ENCODE measurements at regions not wholly inside any gene's neighbourhood (a gene's known extent, or its start where the extent isn't known, plus 50 kb on each side); places are given as distances from the start of the nearest gene placed in this dataset.
A peak's percentile ranks its signal among the peaks of the same experiment; 100 is the strongest.

DNA sequence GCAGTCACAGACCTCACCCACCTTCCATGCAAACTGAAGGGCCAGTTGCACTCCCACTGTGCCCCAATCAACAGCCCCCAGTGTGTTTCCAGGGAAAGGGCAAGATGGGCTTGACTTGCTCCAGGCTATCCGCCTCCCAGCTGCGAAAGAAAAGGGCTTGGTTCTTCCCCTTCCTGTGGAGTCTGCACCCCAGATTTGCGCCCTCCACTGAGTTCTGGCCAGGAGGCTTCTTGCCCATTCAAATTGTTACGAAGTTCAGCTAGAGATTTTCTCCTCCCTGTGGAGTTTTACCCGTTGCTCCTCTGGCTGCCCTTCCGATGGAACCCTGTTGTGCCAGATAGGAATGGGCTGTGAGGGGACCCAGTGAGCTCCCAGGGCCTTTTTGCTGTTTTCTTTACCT, 1096.9 kb upstream of the ALCAM start:
- H3K27me3 Mint-ChIP-seq, result no peaks in the 10 kb centered on the region
- no peaks in the 10 kb centered on the region for H3K36me3 Mint-ChIP-seq
- H3K4me3 Mint-ChIP-seq, result no peak overlapping the region
- no peaks in the 10 kb centered on the region for H3K4me1 Mint-ChIP-seq
- ATAC-seq, result no peak
- H3K9me3 Mint-ChIP-seq, result peaks cover 0 to 13% (median 2%) of the 10 kb centered on the region in 9 donors
- DNase-seq, result peak in 1 of 10 donors; percentile 54
- POLR2A ChIA-PET, result interaction anchor here (0.6 kb wide), 1 partner anchor 1056 kb away, joined by 3 read pairs; no protein-coding TSS in a partner anchor
- no peak overlapping the region for H3K27ac Mint-ChIP-seq

DNA sequence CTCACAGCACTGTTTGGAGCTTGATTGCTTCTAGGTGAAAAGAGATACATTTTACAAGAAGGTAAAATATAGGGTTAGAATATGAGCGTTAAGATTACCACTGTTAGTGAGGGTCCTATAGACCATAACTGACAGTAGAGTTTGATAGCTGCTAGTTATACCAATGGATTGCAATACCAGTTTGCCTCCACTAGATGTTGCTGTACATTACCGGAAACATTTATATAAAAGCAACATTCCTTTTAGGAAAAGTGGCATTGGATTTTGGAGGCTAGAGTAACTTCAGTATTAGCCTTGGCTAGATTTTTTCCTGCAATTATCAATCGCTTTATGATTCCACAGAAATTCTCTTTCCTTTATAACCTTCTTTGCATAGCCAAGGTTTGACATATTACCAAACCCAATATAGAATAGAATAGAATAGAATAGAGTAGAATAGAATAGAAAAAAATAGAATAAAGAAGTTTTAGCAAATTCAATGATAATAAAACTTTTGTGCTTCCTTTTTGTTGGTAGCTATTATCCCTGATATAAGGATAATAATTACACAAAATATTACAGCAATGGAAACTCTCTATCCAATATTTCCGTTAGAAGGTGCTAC, 1093.6 kb upstream of the ALCAM start:
- no peaks in the 10 kb centered on the region for H3K27me3 Mint-ChIP-seq
- peaks cover 0 to 17% (median 8%) of the 10 kb centered on the region in 9 donors for H3K9me3 Mint-ChIP-seq
- H3K4me3 Mint-ChIP-seq, result no peak overlapping the region
- DNase-seq (no peak), ATAC-seq (no peak)
- no peaks in the 10 kb centered on the region for H3K4me1 Mint-ChIP-seq
- POLR2A ChIA-PET, result no interaction called here
- H3K36me3 Mint-ChIP-seq, result no peaks in the 10 kb centered on the region
- H3K27ac Mint-ChIP-seq, result no peak overlapping the region

DNA sequence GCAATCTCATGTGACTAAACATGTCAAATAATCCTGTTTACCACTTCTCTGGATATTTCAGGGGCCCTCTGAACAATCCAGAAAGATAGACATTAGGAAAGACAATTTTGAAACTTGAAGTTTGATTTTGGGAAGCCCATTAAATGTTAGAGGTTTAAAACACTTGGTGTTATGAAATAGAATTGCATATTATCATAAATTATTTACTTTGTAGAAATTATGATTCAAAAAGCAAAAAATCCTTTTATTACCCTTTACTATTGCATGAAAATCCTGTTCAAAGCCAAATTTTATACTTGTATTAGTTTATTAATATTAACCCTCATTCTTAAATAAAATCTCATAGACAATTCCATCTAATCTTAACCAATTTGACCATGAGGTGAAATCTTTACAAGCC, 1091.5 kb upstream of the ALCAM start:
- DNase-seq (no peak), ATAC-seq (no peak)
- H3K36me3 Mint-ChIP-seq, result no peaks in the 10 kb centered on the region
- no peak overlapping the region for H3K27ac Mint-ChIP-seq
- peaks cover 2 to 12% (median 3%) of the 10 kb centered on the region in 4 donors for H3K4me1 Mint-ChIP-seq
- no peaks in the 10 kb centered on the region for H3K27me3 Mint-ChIP-seq
- no peak overlapping the region for H3K4me3 Mint-ChIP-seq
- H3K9me3 Mint-ChIP-seq, result peaks cover 0 to 21% (median 15%) of the 10 kb centered on the region in 9 donors
- POLR2A ChIA-PET, result no interaction called here

DNA sequence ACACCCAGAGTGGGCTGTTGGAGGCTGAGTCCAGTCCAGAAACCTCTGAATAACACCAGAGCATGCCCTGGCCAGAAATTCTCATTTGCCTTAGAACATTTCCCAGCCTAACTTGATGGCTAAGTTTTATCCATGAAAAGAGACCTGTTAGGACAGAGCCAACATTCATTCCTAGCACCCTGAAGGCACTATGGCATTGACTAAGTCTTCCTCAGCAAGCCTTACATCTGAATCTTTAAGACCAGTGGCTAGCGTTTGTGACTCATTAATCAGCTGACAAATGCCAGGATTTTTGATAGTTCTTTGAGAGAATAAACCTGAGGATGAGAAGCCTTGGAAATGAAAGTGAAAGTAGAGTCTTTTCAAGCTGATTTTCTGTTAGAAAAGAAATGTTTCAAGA, 1087.1 kb upstream of the ALCAM start:
- no peaks in the 10 kb centered on the region for H3K27me3 Mint-ChIP-seq
- DNase-seq (no peak), ATAC-seq (no peak)
- POLR2A ChIA-PET, result no interaction called here
- no peak overlapping the region for H3K27ac Mint-ChIP-seq
- peaks cover 2 to 13% (median 3%) of the 10 kb centered on the region in 4 donors for H3K4me1 Mint-ChIP-seq
- peaks cover 10 to 44% (median 33%) of the 10 kb centered on the region in 9 donors for H3K9me3 Mint-ChIP-seq
- peak overlapping the region in 3 of 10 donors; percentile 0 to 58 (median 19) for H3K4me3 Mint-ChIP-seq
- H3K36me3 Mint-ChIP-seq, result peaks cover 0 to 17% (median 3%) of the 10 kb centered on the region in 3 donors

DNA sequence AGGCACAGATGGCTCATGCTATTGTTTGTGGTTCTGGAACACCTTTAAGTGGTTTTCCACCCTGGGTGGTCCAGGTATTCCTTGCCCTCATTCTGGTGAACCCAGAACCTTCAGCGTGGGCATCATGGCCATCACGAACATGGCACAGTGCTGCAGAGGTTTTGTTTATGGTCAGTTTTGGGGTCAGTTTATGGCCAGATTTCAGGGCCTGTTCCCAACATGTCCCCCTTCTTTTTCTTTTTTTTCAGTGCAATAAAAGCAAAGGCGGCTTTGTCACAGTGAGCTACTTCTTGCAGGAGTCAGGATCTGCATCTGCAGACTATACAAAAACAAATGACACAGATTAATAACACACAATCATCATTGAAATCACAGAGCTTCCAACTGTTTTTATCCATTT, 1085.0 kb upstream of the ALCAM start:
- POLR2A ChIA-PET, result no interaction called here
- Mint-ChIP-seq H3K36me3 (peaks cover 0 to 17% (median 3%) of the 10 kb centered on the region in 3 donors), H3K4me3 (no peak overlapping the region), H3K27me3 (no peaks in the 10 kb centered on the region), H3K27ac (no peak overlapping the region), H3K9me3 (peaks cover 10 to 57% (median 33%) of the 10 kb centered on the region in 9 donors), H3K4me1 (peaks cover 2 to 13% (median 3%) of the 10 kb centered on the region in 4 donors)
- DNase-seq (no peak), ATAC-seq (no peak)

DNA sequence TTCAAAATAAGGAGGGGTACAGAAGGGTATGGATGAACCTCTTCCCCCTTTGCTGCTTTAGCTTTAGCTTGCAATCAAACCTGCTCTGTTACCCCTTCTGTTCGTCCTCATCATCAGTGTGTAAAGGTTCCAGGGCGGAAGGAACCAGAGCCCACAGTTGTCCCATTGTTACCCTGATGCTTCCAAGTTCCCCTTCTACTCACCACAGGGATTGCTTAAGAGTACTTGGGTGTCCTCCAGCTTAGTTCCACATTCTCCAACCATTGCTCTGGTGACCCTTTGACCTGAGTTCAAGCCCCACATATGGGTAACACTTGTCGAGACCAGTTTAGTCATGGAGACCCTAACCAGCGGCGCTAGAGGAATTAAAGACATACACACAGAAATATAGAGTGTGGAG, 1080.1 kb upstream of the ALCAM start:
- Mint-ChIP-seq H3K36me3 (peaks cover 0 to 9% (median 2%) of the 10 kb centered on the region in 3 donors), H3K27me3 (no peaks in the 10 kb centered on the region), H3K9me3 (peaks cover 0 to 40% (median 16%) of the 10 kb centered on the region in 9 donors), H3K4me3 (no peak overlapping the region), H3K4me1 (peaks cover 0 to 4% (median 4%) of the 10 kb centered on the region in 4 donors), H3K27ac (no peak overlapping the region)
- DNase-seq (no peak), ATAC-seq (no peak)
- POLR2A ChIA-PET, result no interaction called here

- no peak for DNase-seq
- Mint-ChIP-seq H3K9me3 (peaks cover 0 to 12% (median 4%) of the 10 kb centered on the region in 9 donors), H3K4me1 (peaks cover 0 to 11% (median 7%) of the 10 kb centered on the region in 4 donors), H3K4me3 (peak overlapping the region in 3 of 10 donors; percentile 28 to 54 (median 34)), H3K27me3 (no peaks in the 10 kb centered on the region), H3K27ac (peak overlapping the region in 2 of 10 donors; percentile 44 to 55), H3K36me3 (no peaks in the 10 kb centered on the region)
- POLR2A ChIA-PET, result no interaction called here
- no peak for ATAC-seq
These were observed 1075.3 kb upstream of the ALCAM start for GRCh38 chr3:104291437-104291851.

DNA sequence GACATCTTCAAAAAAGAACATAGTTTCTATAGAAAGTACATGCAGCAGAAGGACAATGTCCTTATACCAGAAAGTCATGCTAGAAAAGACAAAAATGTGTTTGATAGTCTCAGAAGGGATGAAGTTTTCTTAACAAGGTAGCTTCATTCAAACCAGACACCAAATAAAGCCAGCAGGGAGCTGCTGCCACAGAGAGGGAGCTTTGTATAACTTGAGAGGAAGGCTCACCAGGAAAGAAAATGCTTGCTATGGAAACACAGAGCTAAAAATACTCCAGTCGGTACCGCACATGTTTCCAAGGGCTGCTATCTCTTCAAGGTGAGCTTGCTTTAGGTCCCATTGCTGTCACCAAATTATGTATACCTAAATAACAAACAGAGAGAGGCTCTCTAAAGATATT, 1074.8 kb upstream of the ALCAM start:
- peaks cover 0 to 12% (median under 1%) of the 10 kb centered on the region in 9 donors for H3K9me3 Mint-ChIP-seq
- H3K27ac Mint-ChIP-seq, result peak overlapping the region in 2 of 10 donors; percentile 44 to 55

GRCh38 chr3:104297617-104298016, 1069.1 kb upstream of the ALCAM start:
- H3K27me3 Mint-ChIP-seq, result no peaks in the 10 kb centered on the region
- no peaks in the 10 kb centered on the region for H3K4me1 Mint-ChIP-seq
- H3K9me3 Mint-ChIP-seq, result peaks cover 0 to 12% (median 0%) of the 10 kb centered on the region in 9 donors
- no peaks in the 10 kb centered on the region for H3K36me3 Mint-ChIP-seq
- DNase-seq (no peak), ATAC-seq (no peak)
- no peak overlapping the region for H3K4me3 Mint-ChIP-seq
- no peak overlapping the region for H3K27ac Mint-ChIP-seq
- POLR2A ChIA-PET, result no interaction called here

More for the DNA sequence above, 1074.8 kb upstream of the ALCAM start:
- POLR2A ChIA-PET, result no interaction called here
- H3K4me3 Mint-ChIP-seq, result peak overlapping the region in 3 of 10 donors; percentile 28 to 54 (median 34)
- H3K36me3 Mint-ChIP-seq, result no peaks in the 10 kb centered on the region
- H3K27me3 Mint-ChIP-seq, result no peaks in the 10 kb centered on the region
- ATAC-seq (no peak), DNase-seq (no peak)
- H3K4me1 Mint-ChIP-seq, result peaks cover 0 to 11% (median 7%) of the 10 kb centered on the region in 4 donors

DNA sequence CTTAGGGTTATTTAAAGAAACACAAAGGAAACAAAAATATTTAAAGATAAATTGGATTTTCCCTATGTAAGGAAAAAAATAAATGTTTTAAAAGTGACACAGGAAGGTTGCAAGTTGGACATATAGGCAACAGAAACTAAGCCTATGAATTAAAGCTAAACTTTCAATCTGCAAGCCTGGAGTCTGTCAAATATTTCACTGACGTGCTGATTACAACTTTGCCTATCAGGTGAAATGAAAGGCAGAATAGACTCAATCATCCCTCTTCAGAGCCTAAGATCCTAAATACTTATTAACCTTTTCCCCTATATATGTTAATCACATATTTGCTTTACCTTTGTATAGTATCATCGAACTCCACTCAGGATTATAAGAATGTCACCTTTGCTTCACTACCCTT, 1068.0 kb upstream of the ALCAM start:
- DNase-seq (no peak), ATAC-seq (no peak)
- H3K36me3 Mint-ChIP-seq, result no peaks in the 10 kb centered on the region
- POLR2A ChIA-PET, result no interaction called here
- H3K4me3 Mint-ChIP-seq, result no peak overlapping the region
- no peaks in the 10 kb centered on the region for H3K27me3 Mint-ChIP-seq
- H3K4me1 Mint-ChIP-seq, result no peaks in the 10 kb centered on the region
- no peak overlapping the region for H3K27ac Mint-ChIP-seq
- H3K9me3 Mint-ChIP-seq, result peaks cover 0 to 12% (median 0%) of the 10 kb centered on the region in 9 donors

- Mint-ChIP-seq H3K4me3 (no peak overlapping the region), H3K4me1 (no peaks in the 10 kb centered on the region), H3K27ac (no peak overlapping the region), H3K9me3 (peaks cover 1 to 38% (median 13%) of the 10 kb centered on the region in 9 donors), H3K27me3 (peaks cover 0 to 2% (median 0%) of the 10 kb centered on the region in 5 donors), H3K36me3 (peaks cover 0 to 7% (median 0%) of the 10 kb centered on the region in 3 donors)
- POLR2A ChIA-PET, result no interaction called here
- no peak for ATAC-seq
- no peak for DNase-seq
These were observed 1050.6 kb upstream of the ALCAM start for GRCh38 chr3:104316118-104316517.

GRCh38 chr3:104323226-104323625, 1043.5 kb upstream of the ALCAM start:
- Mint-ChIP-seq H3K36me3 (peaks cover 0 to under 1% (median 0%) of the 10 kb centered on the region in 3 donors), H3K9me3 (peaks cover 5 to 59% (median 17%) of the 10 kb centered on the region in 9 donors), H3K27me3 (peaks cover 0 to 2% (median 0%) of the 10 kb centered on the region in 5 donors), H3K4me3 (no peak overlapping the region), H3K27ac (no peak overlapping the region), H3K4me1 (no peaks in the 10 kb centered on the region)
- POLR2A ChIA-PET, result no interaction called here
- ATAC-seq (no peak), DNase-seq (no peak)

- Mint-ChIP-seq H3K4me1 (no peaks in the 10 kb centered on the region), H3K36me3 (no peaks in the 10 kb centered on the region), H3K27ac (no peak overlapping the region), H3K4me3 (no peak overlapping the region), H3K9me3 (peaks cover 0 to 4% (median 0%) of the 10 kb centered on the region in 9 donors), H3K27me3 (no peaks in the 10 kb centered on the region)
- no peak for ATAC-seq
- POLR2A ChIA-PET, result no interaction called here
- DNase-seq, result no peak
These were observed 1019.4 kb upstream of the ALCAM start for GRCh38 chr3:104347291-104347690.

DNA sequence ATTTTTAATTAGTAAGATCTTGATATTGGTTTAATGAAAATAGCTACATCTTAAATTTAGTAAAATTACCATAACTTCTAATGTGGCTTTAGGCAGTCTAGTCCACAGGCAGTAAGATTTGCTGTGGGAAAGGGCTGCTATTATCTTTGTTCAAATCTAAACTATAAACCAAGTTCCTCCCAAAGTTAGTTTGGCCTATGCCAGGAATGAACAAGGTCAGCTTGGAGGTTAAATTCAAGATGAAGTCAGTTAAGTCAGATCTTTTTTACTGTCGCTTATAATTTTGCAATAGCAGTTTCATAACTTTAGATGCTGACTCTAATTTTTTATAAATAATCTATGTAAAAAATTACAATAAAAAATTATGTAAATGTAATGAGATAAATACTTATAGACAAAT, 1016.9 kb upstream of the ALCAM start:
- Mint-ChIP-seq H3K9me3 (peaks cover 0 to 10% (median 3%) of the 10 kb centered on the region in 9 donors), H3K27ac (no peak overlapping the region), H3K27me3 (no peaks in the 10 kb centered on the region), H3K36me3 (no peaks in the 10 kb centered on the region), H3K4me3 (no peak overlapping the region), H3K4me1 (no peaks in the 10 kb centered on the region)
- POLR2A ChIA-PET, result no interaction called here
- no peak for DNase-seq
- no peak for ATAC-seq
